ENCODE measurements at regions not wholly inside any gene's neighbourhood (a gene's known extent, or its start where the extent isn't known, plus 50 kb on each side); places are given as distances from the start of the nearest gene placed in this dataset.
A peak's percentile ranks its signal among the peaks of the same experiment; 100 is the strongest.
"Not testable (repeated sequence)": the region's sequence is repeated elsewhere in the genome, so short reads cannot be mapped to it uniquely, and the experiment has no call there.

DNA sequence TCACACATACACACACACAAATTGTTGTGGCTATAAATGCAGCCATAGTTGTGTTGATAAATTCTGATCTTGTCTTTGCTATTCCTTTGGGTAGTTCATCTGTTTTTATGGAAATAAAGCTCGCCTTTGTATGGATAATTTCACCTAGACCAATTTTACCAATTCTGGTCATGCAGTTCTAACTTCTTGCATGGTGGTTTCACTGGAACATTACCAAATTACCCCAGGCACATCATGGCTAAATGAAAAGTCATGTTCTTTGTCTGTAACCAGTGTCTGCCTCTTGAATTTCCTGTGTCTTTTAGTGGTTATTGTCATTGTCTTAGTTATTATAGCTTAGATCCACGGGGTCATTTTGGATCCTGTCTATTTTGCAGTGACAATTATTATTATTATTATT is 50.3 kb upstream of the TMC1 start:
- DNase-seq (ENCODE audit: low read depth in 1 of 2, low spot score in 1 of 2), result no peak
- TF ChIP-seq JUND (IDR thresholded peaks at IDR 0.05; ENCODE audit: low read depth), result no peak
- in situ Hi-C loops (cut with HindIII; ENCODE audit: low pct_unique_long_range_greater_than_20kb, low sequenced_read_pairs), result no loop called here

DNA sequence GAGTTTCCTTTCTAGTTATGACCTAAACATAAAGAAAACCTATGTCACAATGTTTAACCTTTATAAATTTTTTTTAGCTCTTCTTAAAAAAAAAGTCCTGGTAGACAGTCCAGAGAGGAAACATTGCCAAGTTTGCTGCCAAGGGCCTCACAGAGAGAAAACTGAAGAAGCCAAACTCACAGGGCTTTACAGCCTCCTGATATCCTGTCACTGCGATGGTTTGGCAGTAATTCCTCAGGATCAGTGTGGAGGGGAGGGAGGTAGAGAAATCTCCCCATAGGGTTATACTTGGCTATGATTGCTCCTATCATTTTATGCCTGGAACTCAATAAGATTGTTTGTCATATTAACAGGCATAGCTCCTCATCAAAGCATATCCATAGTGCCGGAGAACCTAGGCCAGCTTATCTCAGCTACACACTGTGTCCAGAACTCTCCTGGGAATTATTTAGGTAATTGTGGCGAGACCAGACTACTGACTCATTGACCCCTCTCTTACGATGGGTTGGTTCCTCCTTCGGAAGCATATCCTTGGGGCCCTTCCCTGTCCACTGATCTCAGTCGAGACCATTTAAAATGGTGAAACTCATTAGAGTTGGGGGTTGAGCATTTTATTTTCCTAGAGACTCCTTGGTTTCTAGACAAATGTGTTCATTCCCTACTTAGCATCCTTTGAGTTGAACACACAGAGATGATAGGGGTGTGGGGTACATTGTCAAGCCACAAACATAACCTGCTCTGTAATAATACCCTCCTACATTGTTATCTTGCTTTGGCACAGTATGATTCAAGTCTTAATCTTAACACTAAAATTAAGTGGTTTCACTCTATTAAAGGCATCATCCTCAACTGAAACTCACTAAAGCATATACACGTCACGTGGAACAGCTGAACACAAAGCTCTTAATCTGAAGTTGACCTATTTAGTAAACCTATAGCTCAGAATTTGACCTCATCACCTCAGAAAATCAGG is 53.4 kb upstream of the TMC1 start:
- TF ChIP-seq JUND (IDR thresholded peaks at IDR 0.05; ENCODE audit: low read depth), result no peak
- in situ Hi-C loops (cut with HindIII; ENCODE audit: low pct_unique_long_range_greater_than_20kb, low sequenced_read_pairs), result no loop called here
- no peak for DNase-seq (ENCODE audit: low read depth in 1 of 2, low spot score in 1 of 2)

DNA sequence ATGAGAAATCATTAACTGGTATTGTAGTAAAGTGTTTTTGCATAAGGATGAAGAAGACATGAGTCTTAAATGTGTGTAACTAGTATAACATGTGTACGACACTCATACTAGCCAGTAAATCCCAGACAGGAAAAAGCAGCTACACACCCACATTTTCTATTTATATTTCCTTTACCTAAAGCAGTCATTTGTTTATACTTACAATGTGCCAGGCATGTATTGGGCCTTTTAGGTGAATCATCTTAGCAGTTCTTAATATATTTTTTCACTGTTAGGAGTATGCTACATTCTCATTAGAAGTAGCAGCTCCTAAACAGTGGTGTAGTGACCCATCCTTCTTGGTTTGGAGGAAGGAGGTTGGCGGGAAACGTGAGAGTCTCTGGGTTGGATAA is 55.8 kb upstream of the TMC1 start:
- no peak for DNase-seq (ENCODE audit: low read depth in 1 of 2, low spot score in 1 of 2)
- no peak for TF ChIP-seq JUND (IDR thresholded peaks at IDR 0.05; ENCODE audit: low read depth)
- in situ Hi-C loops (cut with HindIII; ENCODE audit: low pct_unique_long_range_greater_than_20kb, low sequenced_read_pairs), result no loop called here

DNA sequence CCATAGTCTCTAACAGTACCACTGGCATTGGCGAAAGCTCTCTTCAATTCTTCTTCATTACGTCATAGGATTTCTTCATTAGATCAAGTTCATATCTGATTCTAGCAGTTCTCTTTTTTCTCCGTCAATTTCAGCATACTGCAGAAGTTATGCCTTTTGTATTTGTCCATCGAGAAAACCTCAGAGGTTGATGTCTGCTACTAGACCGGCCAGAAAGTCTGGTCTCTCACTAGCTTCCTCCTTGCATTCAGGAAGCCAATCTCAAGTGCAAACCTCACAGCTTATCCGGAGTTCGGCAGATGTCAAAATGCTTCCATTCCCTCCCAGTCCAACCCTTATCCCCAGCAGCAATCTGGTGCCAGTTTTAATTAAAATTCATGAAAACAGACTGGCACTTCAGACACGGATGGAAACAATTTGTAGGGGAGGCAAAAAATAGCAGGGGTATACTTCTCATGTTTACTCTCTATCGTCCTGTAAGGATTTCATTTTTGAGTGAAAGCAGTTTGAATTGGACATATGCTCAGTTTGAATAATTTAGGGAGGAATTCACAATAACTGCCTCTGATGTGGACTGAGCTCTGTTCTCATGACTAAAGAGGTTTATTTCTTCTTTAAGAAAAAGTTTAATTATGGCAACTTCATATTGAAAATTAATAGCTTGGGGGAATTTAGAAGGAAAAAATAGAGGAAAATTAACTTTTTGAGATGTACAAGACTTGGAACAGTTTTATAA is 56.4 kb upstream of the TMC1 start:
- TF ChIP-seq JUND (IDR thresholded peaks at IDR 0.05; ENCODE audit: low read depth), result no peak
- in situ Hi-C loops (cut with HindIII; ENCODE audit: low pct_unique_long_range_greater_than_20kb, low sequenced_read_pairs), result no loop called here
- peak in 1 of 2 experiments; percentile 28 for DNase-seq (ENCODE audit: low read depth in 1 of 2, low spot score in 1 of 2)

DNA sequence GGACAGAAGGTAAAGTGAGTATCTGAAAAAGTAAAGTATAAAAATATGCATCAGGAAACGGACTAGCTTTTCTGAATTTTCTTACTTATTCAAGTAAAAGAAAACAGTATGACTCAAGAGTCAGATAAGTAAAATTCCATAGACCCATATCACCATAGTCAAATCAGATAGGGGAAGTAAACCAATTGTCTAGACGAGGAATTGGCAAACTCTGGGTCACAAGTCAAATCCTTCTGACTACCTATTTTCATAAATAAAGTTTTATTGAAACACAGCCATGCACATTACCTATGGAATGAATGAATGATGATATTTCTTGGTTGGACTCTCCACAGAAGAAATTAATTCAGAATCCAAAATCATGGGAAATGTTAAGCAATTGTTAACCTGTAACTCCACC is 59.1 kb upstream of the TMC1 start:
- DNase-seq (ENCODE audit: low read depth in 1 of 2, low spot score in 1 of 2), result no peak
- in situ Hi-C loops (cut with HindIII; ENCODE audit: low pct_unique_long_range_greater_than_20kb, low sequenced_read_pairs), result no loop called here
- no peak for TF ChIP-seq JUND (IDR thresholded peaks at IDR 0.05; ENCODE audit: low read depth)

DNA sequence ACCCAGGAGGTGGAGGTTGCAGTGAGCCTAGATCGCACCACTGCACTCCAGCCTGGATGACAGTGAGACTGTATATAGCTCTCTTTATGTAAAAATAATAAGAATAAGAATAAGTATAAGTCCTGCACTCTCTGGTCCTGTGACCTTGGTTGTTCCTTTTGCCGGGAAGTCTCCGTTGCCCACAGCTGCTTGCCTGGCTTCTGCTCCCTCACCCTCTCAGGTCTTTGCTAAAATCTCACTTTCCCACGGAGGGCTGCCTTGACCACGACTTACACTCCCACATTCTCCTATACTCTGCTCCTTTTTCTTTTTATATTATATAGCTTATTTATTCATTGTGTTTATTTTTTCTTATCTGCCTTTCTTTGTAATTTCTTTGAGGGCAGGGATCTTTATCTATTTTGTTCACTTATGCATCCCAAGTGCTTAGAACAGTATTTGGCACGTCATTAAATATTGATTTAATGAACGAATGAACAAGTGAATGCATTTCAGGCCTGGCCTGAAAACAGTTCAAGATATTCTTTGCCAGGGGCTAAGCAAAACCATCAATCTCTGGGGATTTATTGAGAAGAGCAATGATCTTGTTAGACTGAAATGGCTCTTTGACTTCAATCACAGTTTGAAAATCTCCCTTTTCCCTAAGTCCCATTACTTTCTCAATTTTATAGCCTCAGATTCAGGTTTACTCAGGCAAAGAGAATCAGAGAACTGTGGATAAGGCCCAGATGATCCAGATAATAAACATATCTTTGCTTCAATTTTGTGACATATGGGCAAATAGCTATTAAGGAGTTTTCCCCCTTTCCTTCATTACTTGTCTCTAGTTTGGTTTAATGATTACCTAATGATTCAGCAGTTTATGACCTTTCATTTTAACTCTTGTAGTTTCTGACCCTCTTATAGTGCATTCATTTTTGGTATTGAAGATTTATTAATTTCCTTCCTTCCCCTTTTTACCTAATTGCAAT is 60.8 kb upstream of the TMC1 start:
- peak in 1 of 2 experiments; percentile 49 for DNase-seq (ENCODE audit: low read depth in 1 of 2, low spot score in 1 of 2)
- TF ChIP-seq JUND (IDR thresholded peaks at IDR 0.05; ENCODE audit: low read depth), result no peak
- in situ Hi-C loops (cut with HindIII; ENCODE audit: low pct_unique_long_range_greater_than_20kb, low sequenced_read_pairs), result no loop called here

DNA sequence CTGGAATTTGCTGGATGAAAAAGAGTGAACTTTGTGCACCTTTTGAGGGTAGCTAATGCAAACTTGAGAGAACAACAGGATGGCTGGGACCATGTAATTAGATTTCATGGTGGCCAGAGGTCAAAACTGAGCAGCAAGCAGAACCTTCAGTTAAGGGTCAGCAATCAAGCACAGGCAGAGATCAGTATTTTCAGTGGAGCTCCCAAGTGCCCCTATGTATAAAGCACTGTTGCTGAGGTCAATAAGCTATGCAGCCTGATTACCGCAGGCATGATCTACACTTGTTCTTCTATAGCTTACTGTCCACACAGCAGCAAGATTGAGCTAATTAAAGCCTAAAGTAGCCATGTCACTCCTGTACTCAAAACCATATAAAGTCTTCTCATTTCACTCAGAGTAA is 62.1 kb upstream of the TMC1 start:
- no peak for DNase-seq (ENCODE audit: low read depth in 1 of 2, low spot score in 1 of 2)
- no peak for TF ChIP-seq JUND (IDR thresholded peaks at IDR 0.05; ENCODE audit: low read depth)
- in situ Hi-C loops (cut with HindIII; ENCODE audit: low pct_unique_long_range_greater_than_20kb, low sequenced_read_pairs), result no loop called here

DNA sequence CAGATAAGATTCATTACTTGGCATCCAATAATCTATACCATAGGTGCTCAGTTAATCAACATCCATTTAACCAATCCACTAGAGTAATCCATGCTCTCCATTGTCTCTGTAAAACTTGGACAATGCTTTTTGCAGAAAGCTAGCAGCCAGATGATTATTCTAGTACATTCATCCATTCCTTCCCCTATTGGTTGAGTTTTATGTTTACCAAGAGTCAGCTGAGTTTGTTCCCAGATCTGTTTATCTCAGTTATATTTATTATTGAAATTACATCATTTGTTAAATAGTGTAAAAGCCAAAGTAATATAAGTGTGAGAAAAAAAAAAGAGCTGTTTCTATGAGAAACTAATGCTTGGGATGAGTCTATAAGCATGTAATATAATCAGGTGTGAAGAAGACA is 63.3 kb upstream of the TMC1 start:
- in situ Hi-C loops (cut with HindIII; ENCODE audit: low pct_unique_long_range_greater_than_20kb, low sequenced_read_pairs), result no loop called here
- no peak for TF ChIP-seq JUND (IDR thresholded peaks at IDR 0.05; ENCODE audit: low read depth)
- DNase-seq (ENCODE audit: low read depth in 1 of 2, low spot score in 1 of 2), result no peak

DNA sequence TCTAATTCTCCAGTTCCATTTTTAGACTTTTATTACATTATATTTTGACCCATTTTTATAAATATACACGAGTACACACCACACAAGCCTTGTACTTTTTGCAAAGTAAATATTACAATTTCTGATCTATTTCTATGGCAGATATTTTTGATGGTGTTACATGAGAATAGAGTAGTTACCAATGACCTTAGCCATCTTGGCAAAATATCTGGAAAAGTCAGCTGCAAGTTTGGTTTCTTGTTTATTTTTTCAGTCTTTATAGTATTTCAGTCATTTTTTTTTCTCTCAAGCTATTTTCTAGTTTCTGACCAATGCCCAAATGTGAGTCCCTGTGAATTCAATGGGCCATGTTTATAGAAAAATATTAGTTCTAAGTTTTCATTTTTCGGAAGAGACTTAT is 64.0 kb upstream of the TMC1 start:
- no peak for TF ChIP-seq JUND (IDR thresholded peaks at IDR 0.05; ENCODE audit: low read depth)
- in situ Hi-C loops (cut with HindIII; ENCODE audit: low pct_unique_long_range_greater_than_20kb, low sequenced_read_pairs), result no loop called here
- DNase-seq (ENCODE audit: low read depth in 1 of 2, low spot score in 1 of 2), result no peak

DNA sequence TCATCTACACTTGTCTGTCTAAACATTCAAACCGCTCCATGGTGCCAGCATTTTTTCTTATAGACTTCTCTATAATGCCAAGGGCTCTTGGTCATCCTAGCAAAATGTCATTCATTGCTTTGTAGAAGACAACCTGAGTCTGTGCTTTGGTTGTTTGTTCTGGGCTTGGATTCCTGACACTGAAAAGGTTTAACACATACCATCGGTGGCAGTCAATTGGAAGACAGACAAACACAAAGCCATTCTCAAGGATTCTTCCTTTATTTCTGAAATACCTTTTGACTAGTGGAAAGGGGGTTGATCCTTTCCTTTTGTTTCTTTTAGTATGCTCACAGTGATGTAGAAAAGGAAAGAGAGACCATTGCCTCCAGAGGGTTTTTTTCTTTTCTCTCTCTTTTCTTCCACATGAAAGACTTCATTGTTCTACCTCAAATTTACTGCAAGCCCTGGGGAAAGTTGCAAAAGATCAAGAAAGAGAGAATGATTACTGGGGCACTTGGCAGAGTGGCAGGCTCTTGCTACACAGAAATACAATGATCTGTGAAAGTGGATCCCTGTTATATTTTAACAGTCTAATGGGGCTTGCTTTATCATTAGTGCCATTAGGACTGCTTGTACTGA is 66.4 kb upstream of the TMC1 start:
- no peak for TF ChIP-seq JUND (IDR thresholded peaks at IDR 0.05; ENCODE audit: low read depth)
- DNase-seq (ENCODE audit: low read depth in 1 of 2, low spot score in 1 of 2), result peak in 1 of 2 experiments; percentile 83
- in situ Hi-C loops (cut with HindIII; ENCODE audit: low pct_unique_long_range_greater_than_20kb, low sequenced_read_pairs), result no loop called here

DNA sequence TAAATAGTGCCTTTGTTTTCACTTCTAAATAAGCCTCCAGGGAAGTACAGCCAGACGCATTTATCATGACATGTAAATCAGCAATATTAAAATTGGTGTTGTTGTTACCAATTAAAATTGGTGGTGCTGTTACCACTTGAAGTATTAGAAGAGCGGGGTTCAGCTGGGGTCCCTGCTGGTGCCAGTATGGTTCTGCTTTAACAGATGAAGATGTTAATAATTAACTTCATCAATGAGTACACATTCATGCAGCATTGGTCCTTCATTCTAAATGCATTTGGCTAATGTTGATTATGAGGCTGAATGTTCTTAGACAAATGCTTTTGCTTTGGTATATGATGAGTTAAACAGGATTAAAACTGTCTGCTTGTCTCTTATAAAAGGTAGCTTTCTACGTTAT is 67.6 kb upstream of the TMC1 start:
- in situ Hi-C loops (cut with HindIII; ENCODE audit: low pct_unique_long_range_greater_than_20kb, low sequenced_read_pairs), result no loop called here
- no peak for DNase-seq (ENCODE audit: low read depth in 1 of 2, low spot score in 1 of 2)
- no peak for TF ChIP-seq JUND (IDR thresholded peaks at IDR 0.05; ENCODE audit: low read depth)

DNA sequence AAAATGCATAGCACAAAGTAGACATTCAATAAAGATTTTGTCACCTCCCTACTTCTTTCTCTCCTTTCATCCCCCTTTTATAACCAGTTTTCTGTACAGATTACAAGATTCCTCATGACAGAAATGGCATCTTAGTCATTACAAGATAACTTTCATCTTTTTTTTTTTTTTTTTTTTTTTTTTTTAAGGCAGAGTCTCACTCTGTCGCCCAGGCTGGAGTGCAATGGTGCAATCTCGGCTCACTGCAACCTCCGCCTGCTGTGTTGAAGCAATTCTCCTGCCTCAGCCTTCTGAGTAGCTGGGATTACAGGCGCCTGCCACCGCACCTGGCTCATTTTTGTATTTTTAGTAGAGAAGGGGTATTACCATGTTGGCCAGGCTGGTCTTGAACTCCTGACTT is 75.2 kb upstream of the TMC1 start:
- DNase-seq (ENCODE audit: low read depth in 1 of 2, low spot score in 1 of 2); in situ Hi-C loops (cut with HindIII; ENCODE audit: low pct_unique_long_range_greater_than_20kb, low sequenced_read_pairs): not testable (repeated sequence)

Data from T47D (cell line).